CD4-positive, alpha-beta T cell (primary cell): ENCODE measurements at regions not wholly inside any gene's neighbourhood (a gene's known extent, or its start where the extent isn't known, plus 50 kb on each side); places are given as distances from the start of the nearest gene placed in this dataset.

Experiments
- ATAC-seq: fragments of 200-7000 bp; cut with Tn5 transposase; one replicate; pipeline ENCODE4 v1.10.0; 2022; ENCODE audit warnings: mild to moderate bottlenecking; ENCODE audit not compliant: poor library complexity
- CTCF ChIA-PET: fragments of 350-600 bp; sonication (Branson Sonifier 250); formaldehyde crosslinking; loops from one replicate; lab custom pipeline; 2021; ENCODE audit warnings: antibody characterized with exemption, inconsistent platforms; lab: Charles Lee
- POLR2A ChIA-PET: fragments of 350-600 bp; sonication (Branson Sonifier 250); formaldehyde crosslinking; loops from one replicate; lab custom pipeline; 2021; ENCODE audit warnings: antibody characterized with exemption, inconsistent platforms; lab: Charles Lee
- DNase-seq, 14 experiments: peaks; one replicate each; pipeline ENCODE4 v3.0.0-alpha.2; 2013 to 2020; ENCODE audit warnings: mixed read lengths in 2 of 14
- H3K27ac ChIP-seq, 2 donors: one replicate each; pipeline versions ENCODE4 v1.5.1 to v1.7.0; 2013; ENCODE audit warnings: low read length in 2 of 2, low read depth in 1 of 2, mild to moderate bottlenecking in 1 of 2
- H3K27me3 ChIP-seq, 2 experiments: 1 replicate in 1 of 2; 2 replicates in 1 of 2; pipeline versions ENCODE4 v1.6.1 to v1.7.0; 2013; ENCODE audit warnings: low read length in 2 of 2, control low read depth in 1 of 2, mild to moderate bottlenecking in 1 of 2, moderate library complexity in 1 of 2; ENCODE audit not compliant: insufficient read depth in 2 of 2, control insufficient read depth in 1 of 2
- H3K36me3 ChIP-seq: one replicate; pipeline ENCODE4 v1.6.1; 2013; ENCODE audit warnings: low read length, control low read depth; ENCODE audit not compliant: insufficient read depth
- H3K4me1 ChIP-seq: one replicate; pipeline ENCODE4 v1.6.1; 2013; ENCODE audit warnings: low read length, control low read depth; ENCODE audit not compliant: insufficient read depth
- H3K4me3 ChIP-seq: one replicate; pipeline ENCODE4 v1.5.1; 2013; ENCODE audit warnings: mild to moderate bottlenecking, low read length, moderate library complexity
- H3K9me3 ChIP-seq, 2 experiments: 1 replicate in 1 of 2; 2 replicates in 1 of 2; pipeline versions ENCODE4 v1.6.1 to v1.7.0; 2013; ENCODE audit warnings: low read length in 2 of 2, mild to moderate bottlenecking in 2 of 2, control low read depth in 1 of 2, moderate library complexity in 1 of 2; ENCODE audit not compliant: control insufficient read depth in 1 of 2, insufficient read depth in 1 of 2
- H3K27ac Mint-ChIP-seq: one replicate; pipeline ENCODE4 v1.8.0; 2020; ENCODE audit warnings: mixed read lengths
- H3K27me3 Mint-ChIP-seq: one replicate; pipeline ENCODE4 v1.8.0; 2021; ENCODE audit warnings: mixed read lengths
- H3K36me3 Mint-ChIP-seq: one replicate; pipeline ENCODE4 v1.8.0; 2021; ENCODE audit warnings: low read depth, mixed read lengths
- H3K4me1 Mint-ChIP-seq: one replicate; pipeline ENCODE4 v1.8.0; 2021; ENCODE audit warnings: low read depth, mixed read lengths
- H3K4me3 Mint-ChIP-seq: one replicate; pipeline ENCODE4 v1.8.0; 2020; ENCODE audit warnings: mild to moderate bottlenecking, mixed read lengths
- H3K9me3 Mint-ChIP-seq: one replicate; pipeline ENCODE4 v1.8.0; 2020; ENCODE audit warnings: mixed read lengths
- intact Hi-C, 2 experiments: fragments of 100-400 bp; cut with DNase I in 1 of 2; cut with micrococcal nuclease in 1 of 2; formaldehyde crosslinking; loops; one replicate each; pipeline versions ENCODE4 v1.15.1 to v1.9.0; 2023 to 2025; cut with DNase I, micrococcal nuclease
- TF ChIP-seq, protein P1 (sequence below): fragments of 200-600 bp; IDR thresholded peaks from one replicate; pipeline ENCODE4 v1.8.0; 2022; ENCODE audit warnings: antibody characterized with exemption, mild to moderate bottlenecking

GRCh38 chr13:106109391-106109791 is 426.1 kb downstream of the EFNB2 start:
- Histone ChIP-seq H3K4me1 (no peaks in the 10 kb centered on the region), H3K9me3 (no peaks in the 10 kb centered on the region), H3K4me3 (no peak overlapping the region), H3K36me3 (no peaks in the 10 kb centered on the region), H3K27ac (no peak overlapping the region), H3K27me3 (no peaks in the 10 kb centered on the region)
- DNase-seq = no peak
- ATAC-seq = no peak
- H3K9me3 Mint-ChIP-seq = no peaks in the 10 kb centered on the region
- no peaks in the 10 kb centered on the region for H3K36me3 Mint-ChIP-seq
- H3K27me3 Mint-ChIP-seq = no peaks in the 10 kb centered on the region
- intact Hi-C loops = no loop called here
- ChIA-PET POLR2A (no interaction called here), CTCF (no interaction called here)
- no peak overlapping the region for H3K27ac Mint-ChIP-seq
- TF ChIP-seq, protein P1, sequence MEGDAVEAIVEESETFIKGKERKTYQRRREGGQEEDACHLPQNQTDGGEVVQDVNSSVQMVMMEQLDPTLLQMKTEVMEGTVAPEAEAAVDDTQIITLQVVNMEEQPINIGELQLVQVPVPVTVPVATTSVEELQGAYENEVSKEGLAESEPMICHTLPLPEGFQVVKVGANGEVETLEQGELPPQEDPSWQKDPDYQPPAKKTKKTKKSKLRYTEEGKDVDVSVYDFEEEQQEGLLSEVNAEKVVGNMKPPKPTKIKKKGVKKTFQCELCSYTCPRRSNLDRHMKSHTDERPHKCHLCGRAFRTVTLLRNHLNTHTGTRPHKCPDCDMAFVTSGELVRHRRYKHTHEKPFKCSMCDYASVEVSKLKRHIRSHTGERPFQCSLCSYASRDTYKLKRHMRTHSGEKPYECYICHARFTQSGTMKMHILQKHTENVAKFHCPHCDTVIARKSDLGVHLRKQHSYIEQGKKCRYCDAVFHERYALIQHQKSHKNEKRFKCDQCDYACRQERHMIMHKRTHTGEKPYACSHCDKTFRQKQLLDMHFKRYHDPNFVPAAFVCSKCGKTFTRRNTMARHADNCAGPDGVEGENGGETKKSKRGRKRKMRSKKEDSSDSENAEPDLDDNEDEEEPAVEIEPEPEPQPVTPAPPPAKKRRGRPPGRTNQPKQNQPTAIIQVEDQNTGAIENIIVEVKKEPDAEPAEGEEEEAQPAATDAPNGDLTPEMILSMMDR = no peak
- H3K4me3 Mint-ChIP-seq = no peak overlapping the region
- no peaks in the 10 kb centered on the region for H3K4me1 Mint-ChIP-seq

DNA sequence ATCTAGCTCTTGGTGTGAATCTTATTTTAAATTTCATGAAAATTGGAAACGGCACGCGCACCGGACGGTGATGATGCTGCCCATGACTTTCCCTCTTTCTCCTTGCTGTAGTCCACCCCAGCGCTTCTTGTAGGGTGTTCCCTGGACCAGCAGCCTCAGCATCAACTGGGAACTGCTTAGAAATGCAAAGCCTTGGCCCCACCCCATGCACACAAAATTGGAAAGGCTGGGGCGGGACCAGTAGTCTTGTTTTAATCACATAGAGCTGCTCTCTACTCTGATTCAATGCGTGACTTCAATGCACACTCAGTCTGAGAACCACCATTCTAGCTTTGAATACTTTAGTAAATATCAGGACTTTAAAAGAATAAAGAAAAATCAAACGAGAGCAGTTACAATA is 427.1 kb downstream of the EFNB2 start:
- ChIA-PET CTCF (no interaction called here), POLR2A (no interaction called here)
- H3K9me3 Mint-ChIP-seq = no peaks in the 10 kb centered on the region
- Histone ChIP-seq H3K9me3 (no peaks in the 10 kb centered on the region), H3K36me3 (no peaks in the 10 kb centered on the region), H3K27me3 (no peaks in the 10 kb centered on the region), H3K4me3 (no peak overlapping the region), H3K4me1 (no peaks in the 10 kb centered on the region), H3K27ac (no peak overlapping the region)
- DNase-seq (no peak), ATAC-seq (no peak)
- H3K36me3 Mint-ChIP-seq = no peaks in the 10 kb centered on the region
- no peak overlapping the region for H3K4me3 Mint-ChIP-seq
- H3K27ac Mint-ChIP-seq = no peak overlapping the region
- intact Hi-C loops = no loop called here
- no peaks in the 10 kb centered on the region for H3K4me1 Mint-ChIP-seq
- no peaks in the 10 kb centered on the region for H3K27me3 Mint-ChIP-seq
- TF ChIP-seq, protein P1 = no peak

- H3K9me3 Mint-ChIP-seq = no peaks in the 10 kb centered on the region
- no peak overlapping the region for H3K4me3 Mint-ChIP-seq
- CTCF ChIA-PET = no interaction called here
Observed at GRCh38 chr13:106107061-106107460, 428.4 kb downstream of the EFNB2 start.

More at GRCh38 chr13:106107061-106107460, 428.4 kb downstream of the EFNB2 start:
- no peak overlapping the region for H3K27ac ChIP-seq
- TF ChIP-seq, protein P1 = no peak
- Mint-ChIP-seq H3K27me3 (no peaks in the 10 kb centered on the region), H3K4me1 (no peaks in the 10 kb centered on the region), H3K36me3 (no peaks in the 10 kb centered on the region), H3K27ac (no peak overlapping the region)
- no peaks in the 10 kb centered on the region for H3K36me3 ChIP-seq
- intact Hi-C loops = no loop called here
- ATAC-seq (no peak), DNase-seq (no peak)
- no peaks in the 10 kb centered on the region for H3K27me3 ChIP-seq
- H3K9me3 ChIP-seq = no peaks in the 10 kb centered on the region
- H3K4me1 ChIP-seq = no peaks in the 10 kb centered on the region
- H3K4me3 ChIP-seq = no peak overlapping the region
- POLR2A ChIA-PET = no interaction called here
